Esophagus muscularis mucosa (tissue), 4 donors: ENCODE measurements at regions not wholly inside any gene's neighbourhood (a gene's known extent, or its start where the extent isn't known, plus 50 kb on each side); places are given as distances from the start of the nearest gene placed in this dataset.

Source experiments
- DNase-seq: peaks from one replicate; pipeline ENCODE4 v3.0.0-alpha.2; 2017; ENCODE audit errors: extremely low spot score
- H3K27ac ChIP-seq, 4 donors: fragments of 200-600 bp; sonication (generic); replicated peaks in 1 of 4; 1 replicate in 3 of 4; 2 replicates in 1 of 4; pipeline ENCODE4 v1.5.1; 2016 to 2019; ENCODE audit warnings: mild to moderate bottlenecking in 1 of 4
- H3K27me3 ChIP-seq, 4 donors: fragments of 200-600 bp; sonication (generic); one replicate each; pipeline versions ENCODE4 v1.5.1 to v1.6.0; 2016 to 2019
- H3K36me3 ChIP-seq, 4 donors: fragments of 200-600 bp; sonication (generic); one replicate each; pipeline ENCODE4 v1.5.1; 2016 to 2019
- H3K4me1 ChIP-seq, 4 donors: fragments of 200-600 bp; sonication (generic); one replicate each; pipeline ENCODE4 v1.5.1; 2016 to 2019
- H3K4me3 ChIP-seq, 4 donors: fragments of 200-600 bp; sonication (generic); 1 replicate in 2 of 4; 2 replicates in 2 of 4; pipeline ENCODE4 v1.5.1; 2016 to 2019; ENCODE audit warnings: mild to moderate bottlenecking in 4 of 4, moderate library complexity in 1 of 4
- H3K9me3 ChIP-seq, 4 donors: fragments of 200-600 bp; sonication (generic); 1 replicate in 3 of 4; 2 replicates in 1 of 4; pipeline ENCODE4 v1.5.1; 2016 to 2019
- EP300 ChIP-seq: sonication (generic); formaldehyde crosslinking; IDR thresholded peaks from one replicate; pipeline ENCODE4 v1.6.1; 2017; ENCODE audit warnings: antibody characterized with exemption
- POLR2A ChIP-seq: fragments of 450-650 bp; IDR thresholded peaks from one replicate; pipeline ENCODE4 v1.6.1; 2017; ENCODE audit warnings: antibody characterized with exemption, moderate library complexity, mild to moderate bottlenecking, low read depth
- POLR2AphosphoS5 ChIP-seq, 2 donors: sonication (generic); formaldehyde crosslinking; IDR thresholded peaks; one replicate each; pipeline ENCODE4 v1.6.1; 2017; ENCODE audit warnings: antibody characterized with exemption in 2 of 2
- WGBS: methylation state at CpG from one replicate; pipeline ENCODE4 v1.1.5; 2018; 5-methylcytosine and 5-hydroxymethylcytosine counted together
- intact Hi-C: fragments of 100-400 bp; cut with DNase I; formaldehyde crosslinking; loops from one replicate; pipeline ENCODE4 v1.15.1; 2023
- TF ChIP-seq, protein P1 (sequence below), 3 experiments: fragments of 200-600 bp in 2 of 3; fragments of 450-650 bp in 1 of 3; sonication (generic) in 2 of 3; IDR thresholded peaks; one replicate each; pipeline ENCODE4 v1.5.1; 2017 to 2019; ENCODE audit warnings: antibody characterized with exemption in 3 of 3, mild to moderate bottlenecking in 2 of 3, moderate library complexity in 1 of 3

DNA sequence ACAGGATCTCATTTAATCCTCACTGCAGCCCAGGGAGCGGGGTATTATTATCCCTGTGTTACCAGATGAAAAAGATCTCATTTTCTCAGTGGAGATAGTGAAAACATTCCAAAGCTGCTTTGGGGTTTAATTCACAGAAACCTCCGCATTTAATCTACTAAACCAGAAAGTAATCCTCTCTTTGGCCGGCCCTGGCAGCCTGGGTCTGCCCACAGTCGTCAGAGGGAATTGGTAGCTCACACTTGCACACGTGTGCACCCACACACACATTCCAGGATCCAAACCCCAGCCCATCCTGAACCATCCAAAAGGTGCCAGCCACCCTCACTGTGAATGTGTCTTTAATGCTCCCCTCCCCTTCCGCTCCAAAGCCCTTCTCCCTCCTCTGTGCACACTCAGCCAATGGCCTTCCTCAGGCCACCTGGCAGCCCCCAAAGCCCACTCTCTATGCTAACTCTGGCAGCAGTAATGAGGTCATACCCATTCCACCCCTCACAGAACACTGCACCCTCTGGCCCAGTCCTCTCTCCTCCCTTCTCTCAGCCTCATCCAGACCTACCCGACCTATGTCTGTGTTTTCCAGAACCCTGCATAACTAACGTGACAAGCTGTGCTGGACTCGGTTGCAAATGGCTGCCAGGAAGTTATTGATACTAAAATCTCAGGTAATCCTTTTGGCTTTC, 466.2 kb downstream of the SOX6 start:
- Histone ChIP-seq H3K4me3 (no peak overlapping the region), H3K9me3 (no peaks in the 10 kb centered on the region), H3K4me1 (peaks cover 3 to 18% (median 10%) of the 10 kb centered on the region in 4 donors), H3K27me3 (no peaks in the 10 kb centered on the region), H3K27ac (no peak overlapping the region), H3K36me3 (no peaks in the 10 kb centered on the region)
- intact Hi-C loops, result no loop called here
- WGBS, result 87% methylated on average over 9 of the region's 9 CpGs
- no peak for DNase-seq
- TF ChIP-seq POLR2AphosphoS5 (IDR thresholded peaks at IDR 0.05), result no peak
- TF ChIP-seq POLR2A, result no peak

DNA sequence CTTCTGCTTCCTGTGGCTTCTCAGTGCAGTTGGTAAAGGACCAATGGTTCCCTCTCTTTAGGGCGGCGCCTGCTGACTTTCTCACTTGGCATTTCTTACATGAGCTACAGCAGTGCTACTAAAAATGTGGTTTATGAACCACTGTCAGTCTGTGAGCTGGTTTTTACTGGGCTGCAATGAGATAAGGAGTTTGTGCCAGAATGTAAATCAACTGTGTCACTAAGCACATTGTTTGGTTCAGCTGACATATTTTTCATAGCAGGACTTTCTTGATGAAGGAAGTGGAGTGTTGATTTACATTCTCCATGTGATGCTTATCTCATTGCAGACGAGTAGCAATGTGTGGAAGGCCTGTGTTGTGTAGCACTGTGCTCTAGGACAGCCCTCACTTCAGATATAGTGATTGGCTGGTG, 463.3 kb downstream of the SOX6 start:
- peaks cover 3 to 18% (median 10%) of the 10 kb centered on the region in 4 donors for H3K4me1 ChIP-seq
- intact Hi-C loops, result no loop called here
- H3K36me3 ChIP-seq, result no peaks in the 10 kb centered on the region
- no peak overlapping the region for H3K4me3 ChIP-seq
- H3K9me3 ChIP-seq, result no peaks in the 10 kb centered on the region
- TF ChIP-seq, protein P1, sequence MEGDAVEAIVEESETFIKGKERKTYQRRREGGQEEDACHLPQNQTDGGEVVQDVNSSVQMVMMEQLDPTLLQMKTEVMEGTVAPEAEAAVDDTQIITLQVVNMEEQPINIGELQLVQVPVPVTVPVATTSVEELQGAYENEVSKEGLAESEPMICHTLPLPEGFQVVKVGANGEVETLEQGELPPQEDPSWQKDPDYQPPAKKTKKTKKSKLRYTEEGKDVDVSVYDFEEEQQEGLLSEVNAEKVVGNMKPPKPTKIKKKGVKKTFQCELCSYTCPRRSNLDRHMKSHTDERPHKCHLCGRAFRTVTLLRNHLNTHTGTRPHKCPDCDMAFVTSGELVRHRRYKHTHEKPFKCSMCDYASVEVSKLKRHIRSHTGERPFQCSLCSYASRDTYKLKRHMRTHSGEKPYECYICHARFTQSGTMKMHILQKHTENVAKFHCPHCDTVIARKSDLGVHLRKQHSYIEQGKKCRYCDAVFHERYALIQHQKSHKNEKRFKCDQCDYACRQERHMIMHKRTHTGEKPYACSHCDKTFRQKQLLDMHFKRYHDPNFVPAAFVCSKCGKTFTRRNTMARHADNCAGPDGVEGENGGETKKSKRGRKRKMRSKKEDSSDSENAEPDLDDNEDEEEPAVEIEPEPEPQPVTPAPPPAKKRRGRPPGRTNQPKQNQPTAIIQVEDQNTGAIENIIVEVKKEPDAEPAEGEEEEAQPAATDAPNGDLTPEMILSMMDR (IDR thresholded peaks at IDR 0.05), result no peak
- TF ChIP-seq POLR2A (no peak), POLR2AphosphoS5 (IDR thresholded peaks at IDR 0.05) (no peak), EP300 (no peak)
- WGBS, result 55% methylated on average over 3 of the region's 3 CpGs
- no peaks in the 10 kb centered on the region for H3K27me3 ChIP-seq
- DNase-seq, result no peak
- no peak overlapping the region for H3K27ac ChIP-seq

DNA sequence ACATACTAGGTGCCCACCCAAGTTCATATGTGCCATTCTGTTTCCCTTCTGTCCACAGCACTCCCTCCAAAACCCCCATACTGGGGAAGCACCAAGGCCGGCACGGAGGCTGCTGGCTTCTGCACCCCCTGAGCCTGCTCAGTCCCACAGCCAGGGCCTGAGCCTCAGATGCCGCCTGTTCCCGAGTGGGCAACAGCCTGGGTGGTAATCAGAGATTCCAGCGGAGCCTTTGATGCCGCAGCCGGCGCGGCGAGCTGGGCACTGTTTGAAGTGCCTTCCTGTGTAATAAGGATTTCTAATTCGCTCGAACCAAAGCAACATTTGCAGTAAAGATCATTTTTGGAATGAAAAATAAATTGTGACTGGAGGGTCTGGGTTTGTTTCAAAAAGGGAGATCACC, 460.3 kb downstream of the SOX6 start:
- no peak overlapping the region for H3K4me3 ChIP-seq
- intact Hi-C loops, result no loop called here
- no peaks in the 10 kb centered on the region for H3K36me3 ChIP-seq
- 94% methylated on average over 12 of the region's 12 CpGs for WGBS
- DNase-seq, result no peak
- no peak overlapping the region for H3K27ac ChIP-seq
- H3K9me3 ChIP-seq, result no peaks in the 10 kb centered on the region
- TF ChIP-seq EP300 (no peak), POLR2AphosphoS5 (IDR thresholded peaks at IDR 0.05) (no peak), POLR2A (no peak)
- TF ChIP-seq, protein P1 (IDR thresholded peaks at IDR 0.05), result no peak
- H3K4me1 ChIP-seq, result peaks cover 3 to 18% (median 10%) of the 10 kb centered on the region in 4 donors
- no peaks in the 10 kb centered on the region for H3K27me3 ChIP-seq

DNA sequence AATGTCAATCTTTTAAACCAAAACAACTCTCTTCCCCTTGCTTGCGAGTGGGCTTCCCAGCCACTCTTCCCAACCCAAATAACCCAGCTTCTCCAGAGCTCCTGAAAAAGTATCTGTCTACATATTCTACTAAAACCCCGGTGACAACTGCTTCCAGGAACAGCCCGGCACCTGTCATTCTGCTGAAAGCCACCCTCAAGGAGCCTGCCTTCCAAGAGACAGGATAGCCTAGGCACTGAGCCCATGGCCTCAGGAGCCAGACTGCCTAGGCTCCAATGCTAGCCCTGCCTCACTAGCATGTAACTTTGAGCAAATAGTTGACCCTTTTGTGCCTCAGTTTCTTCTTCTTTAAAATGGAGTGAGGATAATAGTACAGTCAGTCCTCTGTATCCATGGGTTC, 459.8 kb downstream of the SOX6 start:
- no peak overlapping the region for H3K4me3 ChIP-seq
- H3K27me3 ChIP-seq, result no peaks in the 10 kb centered on the region
- no peaks in the 10 kb centered on the region for H3K36me3 ChIP-seq
- peaks cover 7 to 18% (median 10%) of the 10 kb centered on the region in 4 donors for H3K4me1 ChIP-seq
- 95% methylated on average over 2 of the region's 3 CpGs for WGBS
- no peaks in the 10 kb centered on the region for H3K9me3 ChIP-seq
- TF ChIP-seq POLR2A (no peak), EP300 (no peak), POLR2AphosphoS5 (IDR thresholded peaks at IDR 0.05) (no peak)
- TF ChIP-seq, protein P1 (IDR thresholded peaks at IDR 0.05), result no peak
- no peak for DNase-seq
- H3K27ac ChIP-seq, result no peak overlapping the region
- intact Hi-C loops, result no loop called here

DNA sequence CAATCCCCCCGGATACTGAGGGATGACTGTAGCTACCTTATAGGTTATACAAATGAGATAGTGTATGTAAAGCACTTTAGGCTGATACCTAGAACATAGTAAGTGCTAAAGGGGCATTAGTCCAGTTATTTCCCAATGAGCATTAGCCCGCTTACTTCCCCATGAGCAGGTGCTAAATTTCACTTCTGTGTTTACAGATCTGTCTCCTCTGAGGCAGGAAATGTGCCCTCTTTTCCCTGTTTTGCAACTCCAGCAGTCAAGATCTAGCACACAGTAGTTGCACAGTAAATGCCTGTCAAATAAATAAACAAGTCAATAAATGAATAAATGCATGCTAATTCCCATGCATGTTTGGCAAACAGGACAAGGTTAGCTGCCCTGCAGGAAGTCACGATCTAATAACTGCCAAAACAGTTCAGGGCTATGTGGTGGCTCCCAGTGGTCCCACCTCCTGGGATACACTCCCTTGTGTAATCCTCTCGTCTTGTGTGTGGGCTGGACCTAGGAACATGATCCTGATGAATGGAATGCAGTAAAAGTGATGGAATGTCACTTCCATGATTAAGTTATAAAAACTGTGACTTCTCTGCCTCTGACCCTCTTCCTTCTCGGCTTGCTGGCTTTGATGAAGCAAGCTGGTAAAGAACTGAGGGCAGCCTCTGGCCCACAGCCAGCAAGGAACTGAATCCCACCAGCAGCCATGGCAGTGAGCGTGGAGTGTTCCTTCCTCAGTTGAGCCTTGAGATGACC, 459.0 kb downstream of the SOX6 start:
- no peak for DNase-seq
- no peak overlapping the region for H3K27ac ChIP-seq
- no peaks in the 10 kb centered on the region for H3K9me3 ChIP-seq
- no peak for TF ChIP-seq POLR2A
- TF ChIP-seq POLR2AphosphoS5 (IDR thresholded peaks at IDR 0.05), result no peak
- no peak for TF ChIP-seq EP300
- TF ChIP-seq, protein P1 (IDR thresholded peaks at IDR 0.05), result no peak
- H3K4me3 ChIP-seq, result no peak overlapping the region
- 75% methylated on average over 6 of the region's 6 CpGs for WGBS
- no peaks in the 10 kb centered on the region for H3K27me3 ChIP-seq
- H3K36me3 ChIP-seq, result no peaks in the 10 kb centered on the region
- H3K4me1 ChIP-seq, result peaks cover 9 to 18% (median 12%) of the 10 kb centered on the region in 4 donors
- intact Hi-C loops, result no loop called here
